ENCODE measurements at regions not wholly inside any gene's neighbourhood (a gene's known extent, or its start where the extent isn't known, plus 50 kb on each side); places are given as distances from the start of the nearest gene placed in this dataset.

GRCh38 chr15:38864827-38865581, 300.4 kb upstream of the RASGRP1 start:
- Mint-ChIP-seq H3K36me3 (ENCODE audit: insufficient read depth) (no peaks in the 10 kb centered on the region), H3K4me3 (ENCODE audit: low read depth) (no peak overlapping the region), H3K9me3 (ENCODE audit: low read depth) (peaks cover 3% of the 10 kb centered on the region), H3K27me3 (peaks cover 25% of the 10 kb centered on the region), H3K27ac (no peak overlapping the region), H3K4me1 (ENCODE audit: low read depth) (peaks cover 3% of the 10 kb centered on the region)
- DNase-seq (ENCODE audit: low spot score, unreplicated experiment), result no peak
- TF ChIP-seq CTCF (IDR thresholded peaks at IDR 0.05; ENCODE audit: unreplicated experiment), result no peak

DNA sequence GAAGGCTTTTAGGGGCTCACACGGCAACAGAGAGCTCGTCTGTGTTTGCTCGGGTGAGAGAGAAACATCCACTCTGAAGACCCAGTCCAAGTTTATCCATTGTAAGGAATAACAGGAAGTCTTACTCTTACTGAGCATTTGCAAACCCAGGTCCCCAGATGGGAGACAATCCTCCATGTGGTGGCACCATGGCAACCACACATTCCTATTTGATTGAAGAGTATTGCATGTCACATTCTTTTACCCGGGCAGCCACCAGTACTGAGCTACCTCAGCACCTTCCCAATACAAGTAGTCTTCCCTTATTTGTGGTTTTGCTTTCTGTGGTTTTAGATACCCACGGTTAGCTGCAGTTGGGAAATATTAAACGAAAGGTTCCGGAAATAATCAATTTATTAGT, 302.9 kb upstream of the RASGRP1 start:
- H3K27ac Mint-ChIP-seq, result no peak overlapping the region

DNA sequence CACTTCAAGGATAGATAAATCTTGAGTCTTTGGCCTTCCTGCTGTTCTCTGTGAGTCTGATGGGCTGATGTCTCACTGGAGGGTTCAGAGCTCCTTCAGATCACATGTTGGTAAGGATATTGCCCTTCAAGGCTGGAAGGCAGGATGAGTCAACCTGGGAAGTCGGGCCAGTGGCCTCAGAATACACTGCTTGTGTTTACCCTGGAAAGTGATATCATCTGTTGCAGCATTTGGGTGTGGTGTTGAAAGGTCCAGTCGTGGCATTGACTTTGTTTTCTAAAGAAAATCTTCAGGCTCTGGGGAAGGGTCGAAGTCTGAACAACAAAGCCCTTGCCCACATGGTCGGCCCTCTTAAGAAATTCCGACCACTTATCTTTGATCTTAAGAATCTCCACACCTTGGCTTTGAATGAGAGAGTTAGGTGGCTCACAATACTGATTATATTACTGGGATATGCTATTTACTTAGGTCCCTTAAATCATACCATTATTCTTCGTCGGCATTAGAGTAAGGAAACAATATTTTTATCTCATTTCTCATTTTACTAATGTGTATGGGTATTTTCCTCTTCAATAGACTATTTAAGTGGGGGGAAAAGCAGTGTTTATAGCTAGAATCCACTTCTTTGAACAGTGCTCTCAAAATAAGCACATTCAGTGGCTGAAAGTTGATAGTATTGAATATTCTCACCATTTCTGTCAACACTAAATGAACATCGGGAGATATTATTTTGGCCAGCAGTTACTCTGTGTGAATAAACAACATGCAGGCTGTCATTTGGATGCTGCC, 303.9 kb upstream of the RASGRP1 start:
- TF ChIP-seq CTCF (IDR thresholded peaks at IDR 0.05; ENCODE audit: unreplicated experiment), result no peak
- peaks cover 21% of the 10 kb centered on the region for H3K27me3 Mint-ChIP-seq
- H3K9me3 Mint-ChIP-seq (ENCODE audit: low read depth), result peaks cover 6% of the 10 kb centered on the region
- H3K36me3 Mint-ChIP-seq (ENCODE audit: insufficient read depth), result no peaks in the 10 kb centered on the region
- no peak overlapping the region for H3K27ac Mint-ChIP-seq
- H3K4me1 Mint-ChIP-seq (ENCODE audit: low read depth), result peaks cover 11% of the 10 kb centered on the region
- DNase-seq (ENCODE audit: low spot score, unreplicated experiment), result no peak
- H3K4me3 Mint-ChIP-seq (ENCODE audit: low read depth), result no peak overlapping the region

More for the DNA sequence above, 302.9 kb upstream of the RASGRP1 start:
- Mint-ChIP-seq H3K36me3 (ENCODE audit: insufficient read depth) (no peaks in the 10 kb centered on the region), H3K4me3 (ENCODE audit: low read depth) (no peak overlapping the region), H3K27me3 (peaks cover 25% of the 10 kb centered on the region), H3K4me1 (ENCODE audit: low read depth) (peaks cover 3% of the 10 kb centered on the region), H3K9me3 (ENCODE audit: low read depth) (peaks cover 3% of the 10 kb centered on the region)
- no peak for TF ChIP-seq CTCF (IDR thresholded peaks at IDR 0.05; ENCODE audit: unreplicated experiment)
- DNase-seq (ENCODE audit: low spot score, unreplicated experiment), result no peak

- H3K27me3 Mint-ChIP-seq, result peaks cover 6% of the 10 kb centered on the region
- H3K27ac Mint-ChIP-seq, result no peak overlapping the region
- peaks cover 13% of the 10 kb centered on the region for H3K4me1 Mint-ChIP-seq (ENCODE audit: low read depth)
- no peaks in the 10 kb centered on the region for H3K36me3 Mint-ChIP-seq (ENCODE audit: insufficient read depth)
- no peak overlapping the region for H3K4me3 Mint-ChIP-seq (ENCODE audit: low read depth)
- no peak for TF ChIP-seq CTCF (IDR thresholded peaks at IDR 0.05; ENCODE audit: unreplicated experiment)
- DNase-seq (ENCODE audit: low spot score, unreplicated experiment), result no peak
- peaks cover 6% of the 10 kb centered on the region for H3K9me3 Mint-ChIP-seq (ENCODE audit: low read depth)
Observed at GRCh38 chr15:38871638-38872037, 307.0 kb upstream of the RASGRP1 start.

DNA sequence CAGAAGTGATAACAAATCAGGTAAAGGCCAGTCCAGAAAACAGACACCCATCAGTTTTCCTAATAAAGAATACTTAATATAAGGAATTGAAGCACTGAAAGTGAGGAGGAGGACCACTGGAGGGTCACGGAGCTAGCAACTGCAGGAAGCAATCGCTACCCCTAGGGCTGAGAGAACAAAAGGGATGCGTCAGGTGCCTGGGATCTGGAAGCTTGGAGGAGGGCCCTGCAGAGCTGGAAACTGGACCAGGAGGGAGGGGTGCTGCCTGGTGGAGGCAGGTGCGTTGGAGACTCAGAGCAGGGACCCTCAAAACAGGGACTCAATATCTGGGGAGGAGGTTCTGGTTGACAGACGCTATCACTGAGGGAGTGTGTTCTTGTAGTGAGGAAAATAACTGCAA, 308.1 kb upstream of the RASGRP1 start:
- Mint-ChIP-seq H3K9me3 (ENCODE audit: low read depth) (peaks cover 6% of the 10 kb centered on the region), H3K4me1 (ENCODE audit: low read depth) (peaks cover 17% of the 10 kb centered on the region), H3K27me3 (no peaks in the 10 kb centered on the region), H3K4me3 (ENCODE audit: low read depth) (no peak overlapping the region), H3K27ac (no peak overlapping the region), H3K36me3 (ENCODE audit: insufficient read depth) (no peaks in the 10 kb centered on the region)
- no peak for DNase-seq (ENCODE audit: low spot score, unreplicated experiment)
- TF ChIP-seq CTCF (IDR thresholded peaks at IDR 0.05; ENCODE audit: unreplicated experiment), result no peak

All from progenitor cell of endocrine pancreas (in vitro differentiated cells).